ENCODE measurements at regions not wholly inside any gene's neighbourhood (a gene's known extent, or its start where the extent isn't known, plus 50 kb on each side); places are given as distances from the start of the nearest gene placed in this dataset.
A peak's percentile ranks its signal among the peaks of the same experiment; 100 is the strongest.

DNA sequence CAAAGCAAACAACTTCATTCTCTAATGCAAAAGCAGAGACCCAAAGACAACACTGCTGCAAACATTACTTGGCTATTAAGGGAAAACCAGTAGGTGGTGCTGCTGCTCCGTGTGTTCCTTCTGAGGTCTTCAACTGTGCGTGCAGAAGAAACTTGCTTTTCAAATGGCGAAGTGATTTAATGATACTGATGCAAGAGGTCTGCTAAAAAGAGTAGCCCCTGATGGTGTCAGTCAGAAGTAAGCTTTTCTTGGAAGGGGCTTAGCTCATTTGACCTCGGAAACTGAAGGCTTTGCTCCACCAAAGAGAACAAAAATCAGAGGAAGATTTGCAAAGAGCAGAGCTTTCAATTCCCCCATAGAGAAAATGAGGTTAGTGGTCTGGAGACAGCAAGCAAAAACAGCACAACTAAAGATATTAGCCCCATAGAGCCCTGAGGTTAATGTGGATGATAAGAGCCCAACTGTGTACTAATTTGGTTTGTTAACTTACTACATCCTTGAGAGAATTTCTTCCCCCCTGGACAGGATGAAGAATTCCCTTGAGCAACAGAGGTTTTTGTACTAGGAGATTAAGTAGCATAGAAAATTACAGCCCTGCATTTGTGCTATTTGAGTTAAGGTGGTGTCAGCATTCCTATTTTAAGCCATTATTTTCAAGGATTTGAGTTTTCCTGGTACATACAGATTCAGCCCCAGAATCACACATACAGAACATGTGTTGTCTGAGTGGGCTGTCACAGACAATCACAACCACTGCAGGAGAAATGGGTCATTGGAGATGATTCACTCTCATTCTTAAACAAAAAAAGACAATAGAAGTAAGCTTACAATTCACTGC is 153.2 kb upstream of the C9orf72 start:
- H3K27ac ChIP-seq = no peak overlapping the region
- peaks cover 0 to 10% (median 0%) of the 10 kb centered on the region in 7 donors for H3K27me3 ChIP-seq
- ATAC-seq = peak in 6 of 8 donors; percentile 61 to 75 (median 69)
- H3K4me3 ChIP-seq = no peak overlapping the region
- DNase-seq = peak; percentile 24 to 63
- no peaks in the 10 kb centered on the region for H3K9me3 ChIP-seq
- intact Hi-C loops (cut with DNase I) = loop anchor here in 7 of 10 donors (2.0 to 5.0 kb wide), 3 partner anchors 346 to 348 kb away; no protein-coding TSS in a partner anchor
- TF ChIP-seq, protein P1, sequence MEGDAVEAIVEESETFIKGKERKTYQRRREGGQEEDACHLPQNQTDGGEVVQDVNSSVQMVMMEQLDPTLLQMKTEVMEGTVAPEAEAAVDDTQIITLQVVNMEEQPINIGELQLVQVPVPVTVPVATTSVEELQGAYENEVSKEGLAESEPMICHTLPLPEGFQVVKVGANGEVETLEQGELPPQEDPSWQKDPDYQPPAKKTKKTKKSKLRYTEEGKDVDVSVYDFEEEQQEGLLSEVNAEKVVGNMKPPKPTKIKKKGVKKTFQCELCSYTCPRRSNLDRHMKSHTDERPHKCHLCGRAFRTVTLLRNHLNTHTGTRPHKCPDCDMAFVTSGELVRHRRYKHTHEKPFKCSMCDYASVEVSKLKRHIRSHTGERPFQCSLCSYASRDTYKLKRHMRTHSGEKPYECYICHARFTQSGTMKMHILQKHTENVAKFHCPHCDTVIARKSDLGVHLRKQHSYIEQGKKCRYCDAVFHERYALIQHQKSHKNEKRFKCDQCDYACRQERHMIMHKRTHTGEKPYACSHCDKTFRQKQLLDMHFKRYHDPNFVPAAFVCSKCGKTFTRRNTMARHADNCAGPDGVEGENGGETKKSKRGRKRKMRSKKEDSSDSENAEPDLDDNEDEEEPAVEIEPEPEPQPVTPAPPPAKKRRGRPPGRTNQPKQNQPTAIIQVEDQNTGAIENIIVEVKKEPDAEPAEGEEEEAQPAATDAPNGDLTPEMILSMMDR (IDR thresholded peaks at IDR 0.05) = peak; percentile 37 to 86 (median 72)
- H3K4me1 ChIP-seq = peaks cover 0 to 5% (median 0%) of the 10 kb centered on the region in 9 donors
- 3 to 5% methylated on average over 4 of the region's 4 CpGs for WGBS, 2 donors
- no peaks in the 10 kb centered on the region for H3K36me3 ChIP-seq

DNA sequence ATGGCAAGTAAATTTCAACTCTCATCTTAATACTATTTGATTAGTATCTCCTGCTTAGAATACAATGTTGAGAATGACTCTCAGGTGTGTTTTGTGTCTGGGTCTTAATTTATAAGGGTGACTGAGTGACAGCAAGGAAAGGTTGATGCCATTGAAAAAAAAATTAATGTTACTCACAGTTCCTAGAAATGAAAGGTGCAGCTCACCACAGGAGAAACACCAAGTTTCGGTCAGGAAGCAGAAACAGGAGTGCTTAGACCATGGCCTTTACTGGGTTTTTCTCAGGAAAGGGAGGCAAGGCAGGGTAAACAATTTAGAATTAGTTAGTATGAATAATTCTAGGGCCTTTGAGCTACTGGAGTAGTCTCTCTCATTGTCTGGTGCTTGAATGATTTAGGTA is 159.2 kb upstream of the C9orf72 start:
- Histone ChIP-seq H3K27me3 (no peaks in the 10 kb centered on the region), H3K27ac (no peak overlapping the region), H3K9me3 (peaks cover 0 to 22% (median 0%) of the 10 kb centered on the region in 11 donors), H3K4me1 (no peaks in the 10 kb centered on the region), H3K36me3 (no peaks in the 10 kb centered on the region), H3K4me3 (no peak overlapping the region)
- DNase-seq (no peak), ATAC-seq (no peak)
- intact Hi-C loops (cut with DNase I) = no loop called here
- 89 to 100% methylated on average over 1 of the region's 1 CpG for WGBS, 2 donors
- TF ChIP-seq, protein P1 (IDR thresholded peaks at IDR 0.05) = no peak

DNA sequence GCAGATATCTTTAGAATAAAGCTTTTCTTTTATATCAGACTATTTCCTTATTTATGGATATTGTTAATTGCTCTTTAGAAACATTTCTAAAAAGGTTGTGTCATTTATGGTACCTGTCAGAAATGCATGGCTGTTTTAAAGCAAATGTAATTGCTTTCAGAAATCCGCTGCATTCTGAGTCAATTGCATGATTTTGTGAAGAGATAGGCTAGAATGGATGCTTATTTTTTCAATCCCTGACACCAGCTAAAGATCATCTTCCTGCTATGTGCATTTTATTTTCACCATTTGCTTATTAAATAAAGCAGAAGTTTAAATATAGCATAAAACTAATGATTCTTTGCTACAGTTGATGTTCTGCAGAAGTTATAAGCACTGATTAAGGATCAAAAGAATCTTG is 170.2 kb upstream of the C9orf72 start:
- Histone ChIP-seq H3K4me3 (no peak overlapping the region), H3K27ac (no peak overlapping the region), H3K4me1 (no peaks in the 10 kb centered on the region), H3K9me3 (peaks cover 0 to 16% (median 4%) of the 10 kb centered on the region in 11 donors), H3K36me3 (no peaks in the 10 kb centered on the region), H3K27me3 (peaks cover 0 to 3% (median 0%) of the 10 kb centered on the region in 7 donors)
- TF ChIP-seq, protein P1 (IDR thresholded peaks at IDR 0.05) = no peak
- no peak for DNase-seq
- intact Hi-C loops (cut with DNase I) = loop anchor here in 2 of 10 donors (10.0 kb wide), 2 partner anchors 61 to 331 kb away; no protein-coding TSS in a partner anchor
- 66 to 73% methylated on average over 1 of the region's 1 CpG for WGBS, 2 donors
- ATAC-seq = no peak

DNA sequence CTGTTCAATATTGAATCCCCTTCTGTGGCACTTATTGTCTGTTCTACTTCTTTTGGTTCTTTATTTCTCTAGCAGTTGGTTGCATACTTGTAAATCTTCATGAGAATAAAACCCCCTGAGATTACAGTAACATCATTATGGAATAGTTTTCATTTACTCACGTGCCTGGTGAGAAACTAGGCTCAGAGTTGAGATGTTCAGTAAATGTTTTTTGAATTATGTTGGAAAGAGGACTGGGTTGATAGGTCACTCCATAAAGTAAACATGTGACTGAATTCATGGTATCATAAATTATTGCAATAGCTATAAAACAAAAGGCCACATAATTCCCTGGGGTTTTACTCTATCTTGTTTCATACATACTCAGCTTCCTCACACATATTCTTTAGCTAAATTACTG is 174.2 kb upstream of the C9orf72 start:
- Histone ChIP-seq H3K27ac (no peak overlapping the region), H3K27me3 (peaks cover 0 to 10% (median 0%) of the 10 kb centered on the region in 7 donors), H3K4me3 (no peak overlapping the region), H3K4me1 (no peaks in the 10 kb centered on the region), H3K9me3 (no peaks in the 10 kb centered on the region), H3K36me3 (no peaks in the 10 kb centered on the region)
- WGBS, 2 donors = 30 to 41% methylated on average over 1 of the region's 1 CpG
- ATAC-seq = no peak
- DNase-seq = no peak
- TF ChIP-seq, protein P1 (IDR thresholded peaks at IDR 0.05) = no peak
- intact Hi-C loops (cut with DNase I) = loop anchor here in 2 of 10 donors (10.0 kb wide), 2 partner anchors 57 to 327 kb away; no protein-coding TSS in a partner anchor
